Transverse colon (tissue), 4 donors: ENCODE measurements at regions not wholly inside any gene's neighbourhood (a gene's known extent, or its start where the extent isn't known, plus 50 kb on each side); places are given as distances from the start of the nearest gene placed in this dataset.

Experiments
- DNase-seq: peaks from one replicate; pipeline ENCODE4 v3.0.0-alpha.2; 2019
- H3K27ac ChIP-seq, 4 donors: fragments of 200-600 bp; sonication (generic); 2 replicates each; pipeline ENCODE4 v1.5.1; 2016 to 2018; ENCODE audit warnings: inconsistent platforms in 4 of 4
- H3K27me3 ChIP-seq: fragments of 200-600 bp; sonication (generic); 2 replicates; pipeline ENCODE4 v1.5.1; 2017; ENCODE audit warnings: inconsistent platforms
- H3K36me3 ChIP-seq, 4 donors: fragments of 200-600 bp; sonication (generic); 2 replicates each; pipeline ENCODE4 v1.5.1; 2017 to 2019; ENCODE audit warnings: inconsistent platforms in 4 of 4
- H3K4me1 ChIP-seq, 4 donors: fragments of 200-600 bp; sonication (generic); 2 replicates each; pipeline ENCODE4 v1.5.1; 2017 to 2020; ENCODE audit warnings: inconsistent platforms in 4 of 4
- H3K4me3 ChIP-seq, 4 donors: fragments of 200-600 bp; sonication (generic); 1 replicate in 1 of 4; 2 replicates in 3 of 4; pipeline versions ENCODE4 v1.5.1 to v1.6.1; 2017 to 2019; ENCODE audit warnings: inconsistent platforms in 4 of 4
- H3K9me3 ChIP-seq, 2 donors: fragments of 200-600 bp; sonication (generic); 2 replicates each; pipeline ENCODE4 v1.5.1; 2017 to 2019; ENCODE audit warnings: inconsistent platforms in 2 of 2
- EP300 ChIP-seq: sonication (generic); formaldehyde crosslinking; IDR thresholded peaks from one replicate; pipeline ENCODE4 v1.6.1; 2017; ENCODE audit warnings: antibody characterized with exemption, low read depth
- POLR2A ChIP-seq: fragments of 450-650 bp; IDR thresholded peaks from one replicate; pipeline ENCODE4 v1.6.1; 2016; ENCODE audit warnings: antibody characterized with exemption, mild to moderate bottlenecking, moderate library complexity
- POLR2AphosphoS5 ChIP-seq, 3 donors: sonication (generic); formaldehyde crosslinking; IDR thresholded peaks; one replicate each; pipeline ENCODE4 v1.6.1; 2016; ENCODE audit warnings: antibody characterized with exemption in 3 of 3
- WGBS, 2 donors: methylation state at CpG; one replicate each; pipeline ENCODE4 v1.1.5; 2018; ENCODE audit warnings: low coverage in 1 of 2; 5-methylcytosine and 5-hydroxymethylcytosine counted together
- in situ Hi-C, 4 donors: fragments of 200-750 bp; cut with MboI; loops; one replicate each; pipeline versions ENCODE4 v1.15.0 to v1.15.1; 2017; ENCODE audit warnings: low sequenced_read_pairs in 3 of 4, low pct_ligation_motif_present in 1 of 4, low pct_unique_long_range_greater_than_20kb in 1 of 4
- intact Hi-C: fragments of 100-400 bp; cut with DNase I; formaldehyde crosslinking; loops from one replicate; pipeline ENCODE4 v1.15.1; 2023; ENCODE audit warnings: low total_unique reads
- TF ChIP-seq, protein P1 (sequence below), 5 experiments: fragments of 200-600 bp in 3 of 5; fragments of 450-650 bp in 2 of 5; sonication (generic) in 3 of 5; IDR thresholded peaks; 1 replicate in 2 of 5; 2 replicates in 3 of 5; pipeline ENCODE4 v1.5.1; 2016 to 2017; ENCODE audit warnings: antibody characterized with exemption in 5 of 5, inconsistent platforms in 3 of 5, mild to moderate bottlenecking in 2 of 5, moderate library complexity in 1 of 5

DNA sequence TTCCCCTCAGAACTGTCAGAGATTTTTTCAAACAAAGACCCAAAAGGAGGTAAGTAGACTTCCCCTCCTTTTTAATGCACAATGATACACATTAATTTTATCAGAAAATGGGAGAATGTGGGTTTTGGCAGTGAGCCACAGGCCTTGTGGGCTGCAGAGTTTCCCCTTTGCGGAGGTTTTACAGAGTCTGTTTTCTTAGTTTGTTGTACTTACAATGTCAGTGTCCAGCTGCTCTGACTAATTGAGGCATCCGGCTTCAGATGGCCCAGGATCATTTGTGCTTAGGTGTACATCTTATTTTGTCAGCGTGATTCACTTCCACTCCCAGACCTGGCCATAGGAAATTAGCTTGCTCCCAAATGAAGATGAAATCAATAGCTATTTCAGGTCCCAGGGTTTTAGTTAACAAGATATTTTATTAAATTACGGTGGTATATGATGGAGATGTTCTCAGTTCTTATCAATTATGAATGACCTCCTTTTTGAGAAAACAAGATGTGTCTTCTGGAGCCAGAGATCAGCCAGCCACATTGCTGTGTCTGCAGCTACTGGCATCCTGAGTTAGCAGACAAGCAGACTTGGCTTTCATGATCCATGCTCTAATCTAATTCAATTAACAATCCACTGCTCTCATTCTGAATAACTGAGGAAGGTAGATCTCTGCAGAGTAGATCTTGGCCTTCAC, 1086.6 kb upstream of the SORCS1 start:
- Histone ChIP-seq H3K27me3 (no peaks in the 10 kb centered on the region), H3K36me3 (no peaks in the 10 kb centered on the region), H3K9me3 (no peaks in the 10 kb centered on the region), H3K27ac (no peak overlapping the region), H3K4me1 (no peaks in the 10 kb centered on the region), H3K4me3 (no peak overlapping the region)
- intact Hi-C loops: loop anchor here (5.0 kb wide), 1 partner anchor 1216 kb away; no protein-coding TSS in a partner anchor
- 73 to 86% methylated on average over 3 to 4 of the region's 4 CpGs for WGBS, 2 donors
- TF ChIP-seq, protein P1, sequence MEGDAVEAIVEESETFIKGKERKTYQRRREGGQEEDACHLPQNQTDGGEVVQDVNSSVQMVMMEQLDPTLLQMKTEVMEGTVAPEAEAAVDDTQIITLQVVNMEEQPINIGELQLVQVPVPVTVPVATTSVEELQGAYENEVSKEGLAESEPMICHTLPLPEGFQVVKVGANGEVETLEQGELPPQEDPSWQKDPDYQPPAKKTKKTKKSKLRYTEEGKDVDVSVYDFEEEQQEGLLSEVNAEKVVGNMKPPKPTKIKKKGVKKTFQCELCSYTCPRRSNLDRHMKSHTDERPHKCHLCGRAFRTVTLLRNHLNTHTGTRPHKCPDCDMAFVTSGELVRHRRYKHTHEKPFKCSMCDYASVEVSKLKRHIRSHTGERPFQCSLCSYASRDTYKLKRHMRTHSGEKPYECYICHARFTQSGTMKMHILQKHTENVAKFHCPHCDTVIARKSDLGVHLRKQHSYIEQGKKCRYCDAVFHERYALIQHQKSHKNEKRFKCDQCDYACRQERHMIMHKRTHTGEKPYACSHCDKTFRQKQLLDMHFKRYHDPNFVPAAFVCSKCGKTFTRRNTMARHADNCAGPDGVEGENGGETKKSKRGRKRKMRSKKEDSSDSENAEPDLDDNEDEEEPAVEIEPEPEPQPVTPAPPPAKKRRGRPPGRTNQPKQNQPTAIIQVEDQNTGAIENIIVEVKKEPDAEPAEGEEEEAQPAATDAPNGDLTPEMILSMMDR (IDR thresholded peaks at IDR 0.05): no peak
- TF ChIP-seq POLR2A: no peak
- no peak for TF ChIP-seq EP300
- no peak for TF ChIP-seq POLR2AphosphoS5 (IDR thresholded peaks at IDR 0.05)
- in situ Hi-C loops: no loop called here
- no peak for DNase-seq

DNA sequence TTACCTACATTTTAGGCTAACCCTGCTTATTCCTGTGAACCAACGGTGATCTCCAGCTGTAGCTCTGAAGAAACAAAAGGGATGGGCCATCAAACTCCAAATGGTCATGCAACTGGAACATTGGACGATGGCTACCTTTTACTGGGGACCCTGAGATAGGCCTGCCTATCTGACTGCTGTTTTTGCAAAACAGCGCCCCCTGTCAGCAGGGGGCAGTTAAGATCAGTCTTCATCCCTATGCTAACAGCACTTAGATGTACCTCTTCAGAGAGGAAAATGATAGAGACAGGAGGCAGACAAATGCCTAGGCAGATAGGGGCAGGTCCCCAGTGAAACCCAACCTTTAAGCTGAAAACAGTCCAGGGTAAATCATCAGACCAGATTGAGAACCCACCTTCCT, 1085.4 kb upstream of the SORCS1 start:
- TF ChIP-seq EP300: no peak
- no peak for TF ChIP-seq POLR2AphosphoS5 (IDR thresholded peaks at IDR 0.05)
- TF ChIP-seq POLR2A: no peak
- TF ChIP-seq, protein P1 (IDR thresholded peaks at IDR 0.05): no peak
- Histone ChIP-seq H3K4me3 (no peak overlapping the region), H3K36me3 (no peaks in the 10 kb centered on the region), H3K27me3 (no peaks in the 10 kb centered on the region), H3K27ac (no peak overlapping the region), H3K4me1 (no peaks in the 10 kb centered on the region), H3K9me3 (no peaks in the 10 kb centered on the region)
- intact Hi-C loops (loop anchor here (5.0 kb wide), 1 partner anchor 1217 kb away; no protein-coding TSS in a partner anchor), in situ Hi-C loops (no loop called here)
- 63% methylated on average over 1 to 3 of the region's 3 CpGs for WGBS, 2 donors
- no peak for DNase-seq

DNA sequence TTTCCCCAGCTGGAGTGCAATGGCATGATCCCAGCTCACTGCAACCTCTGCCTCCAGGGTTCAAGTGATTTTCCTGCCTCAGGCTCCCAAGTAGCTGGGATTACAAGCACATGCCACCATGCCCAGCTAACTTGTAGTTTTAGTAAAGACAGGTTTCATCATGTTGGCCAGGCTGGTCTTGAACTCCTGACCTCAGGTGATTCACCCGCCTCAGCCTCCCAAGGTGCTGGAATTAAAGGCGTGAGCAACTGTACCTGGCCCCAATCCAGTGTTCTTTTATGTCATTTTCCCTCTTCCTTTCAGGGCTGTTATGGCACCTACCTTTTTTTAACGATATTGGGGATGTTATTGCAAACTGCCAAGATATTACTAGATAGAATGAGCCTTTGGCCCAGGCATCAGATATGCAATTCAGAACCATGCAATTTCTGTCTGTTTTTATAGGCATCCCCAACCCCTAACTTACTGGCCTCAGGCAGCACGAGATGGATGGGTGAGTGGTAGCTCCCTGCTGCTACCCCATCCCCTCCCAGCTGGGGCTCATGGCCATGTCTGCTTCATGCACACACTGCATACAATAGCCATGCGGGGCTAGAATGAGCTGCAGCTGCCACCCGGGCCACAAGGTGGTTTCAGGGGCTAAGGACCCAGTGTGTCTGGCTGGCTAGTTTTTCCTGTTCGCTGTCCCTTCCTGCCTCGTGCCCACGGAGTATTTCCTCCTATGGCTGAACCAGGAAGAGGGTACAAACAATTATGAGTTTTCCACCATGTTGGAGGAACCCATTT, 1080.1 kb upstream of the SORCS1 start:
- peaks cover 0 to 4% of the 10 kb centered on the region in 2 donors for H3K9me3 ChIP-seq
- TF ChIP-seq POLR2A (no peak), POLR2AphosphoS5 (IDR thresholded peaks at IDR 0.05) (no peak), EP300 (no peak)
- TF ChIP-seq, protein P1 (IDR thresholded peaks at IDR 0.05): no peak

DNA sequence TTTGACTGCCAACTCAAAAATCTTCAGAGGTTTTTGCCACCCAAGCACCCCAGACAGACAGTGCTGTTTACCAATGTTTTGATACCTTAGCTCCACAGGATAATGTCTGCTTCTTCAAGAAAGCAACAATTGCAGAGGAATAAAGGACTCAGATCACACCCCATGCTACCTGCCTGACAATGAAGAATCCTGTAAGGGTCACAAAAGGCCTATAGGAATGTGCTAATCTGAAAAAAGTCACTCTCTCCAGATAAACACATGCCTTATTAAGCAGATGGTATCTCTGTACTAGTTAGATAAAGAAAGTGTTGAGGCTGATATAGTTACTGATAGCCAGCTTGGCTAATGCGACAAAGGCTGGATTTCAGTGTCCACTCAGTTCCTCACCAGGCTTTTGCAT, 1076.7 kb upstream of the SORCS1 start:
- Histone ChIP-seq H3K4me3 (no peak overlapping the region), H3K27ac (no peak overlapping the region), H3K9me3 (peaks cover 0 to 4% of the 10 kb centered on the region in 2 donors), H3K36me3 (no peaks in the 10 kb centered on the region), H3K27me3 (no peaks in the 10 kb centered on the region), H3K4me1 (no peaks in the 10 kb centered on the region)
- 80 to 81% methylated on average over 1 of the region's 1 CpG for WGBS, 2 donors
- TF ChIP-seq, protein P1 (IDR thresholded peaks at IDR 0.05): no peak
- TF ChIP-seq POLR2A (no peak), POLR2AphosphoS5 (IDR thresholded peaks at IDR 0.05) (no peak), EP300 (no peak)
- no peak for DNase-seq
- intact Hi-C loops (no loop called here), in situ Hi-C loops (no loop called here)

More for the DNA sequence above, 1080.1 kb upstream of the SORCS1 start:
- WGBS, 2 donors: 82 to 84% methylated on average over 3 to 9 of the region's 9 CpGs
- intact Hi-C loops: no loop called here
- no peak for DNase-seq
- in situ Hi-C loops: no loop called here
- no peaks in the 10 kb centered on the region for H3K4me1 ChIP-seq
- no peak overlapping the region for H3K4me3 ChIP-seq
- H3K36me3 ChIP-seq: no peaks in the 10 kb centered on the region
- no peaks in the 10 kb centered on the region for H3K27me3 ChIP-seq
- no peak overlapping the region for H3K27ac ChIP-seq
